HG03280 (cell line): ENCODE measurements at regions not wholly inside any gene's neighbourhood (a gene's known extent, or its start where the extent isn't known, plus 50 kb on each side); places are given as distances from the start of the nearest gene placed in this dataset.
"Not testable (repeated sequence)": the region's sequence is repeated elsewhere in the genome, so short reads cannot be mapped to it uniquely, and the experiment has no call there.

ENCODE experiments used
- ATAC-seq: cut with Tn5 transposase; IDR thresholded peaks from one replicate; pipeline ENCODE4 v1.9.1; 2021; ENCODE audit warnings: mild to moderate bottlenecking, moderate library complexity; ENCODE audit not compliant: unreplicated experiment

- ATAC-seq = no peak
These were observed 303.5 kb upstream of the ARSJ start for GRCh38 chr4:114282937-114283336.

- ATAC-seq = no peak
These were observed 305.2 kb upstream of the ARSJ start for GRCh38 chr4:114284629-114285028.

GRCh38 chr4:114286262-114286810, 306.9 kb upstream of the ARSJ start:
- no peak for ATAC-seq

- no peak for ATAC-seq
These were observed 307.7 kb upstream of the ARSJ start for GRCh38 chr4:114287079-114287696.

GRCh38 chr4:114296126-114296525, 302.5 kb upstream of the UGT8 start:
- ATAC-seq = no peak

GRCh38 chr4:114302472-114302871, 296.1 kb upstream of the UGT8 start:
- ATAC-seq = no peak

GRCh38 chr4:114304046-114304445, 294.6 kb upstream of the UGT8 start:
- no peak for ATAC-seq

GRCh38 chr4:114304567-114304966, 294.0 kb upstream of the UGT8 start:
- ATAC-seq = no peak

- ATAC-seq = no peak
These were observed 291.7 kb upstream of the UGT8 start for GRCh38 chr4:114306946-114307345.

- ATAC-seq = no peak
These were observed 288.2 kb upstream of the UGT8 start for GRCh38 chr4:114310296-114310925.

GRCh38 chr4:114311787-114312186, 286.8 kb upstream of the UGT8 start:
- ATAC-seq = no peak

- ATAC-seq = no peak
These were observed 286.3 kb upstream of the UGT8 start for GRCh38 chr4:114312338-114312737.

GRCh38 chr4:114316789-114317188, 281.8 kb upstream of the UGT8 start:
- no peak for ATAC-seq

- ATAC-seq = no peak
These were observed 281.0 kb upstream of the UGT8 start for GRCh38 chr4:114317564-114317963.

- ATAC-seq = no peak
These were observed 280.3 kb upstream of the UGT8 start for GRCh38 chr4:114318309-114318708.

GRCh38 chr4:114320126-114320525, 278.5 kb upstream of the UGT8 start:
- ATAC-seq = no peak

GRCh38 chr4:114321366-114321765, 277.2 kb upstream of the UGT8 start:
- no peak for ATAC-seq

GRCh38 chr4:114323841-114324240, 274.8 kb upstream of the UGT8 start:
- no peak for ATAC-seq

- ATAC-seq = no peak
These were observed 272.2 kb upstream of the UGT8 start for GRCh38 chr4:114326358-114326757.

GRCh38 chr4:114332119-114332518, 266.5 kb upstream of the UGT8 start:
- ATAC-seq = no peak

GRCh38 chr4:114334363-114334762, 264.2 kb upstream of the UGT8 start:
- not testable (repeated sequence) for ATAC-seq

GRCh38 chr4:114334884-114335330, 263.7 kb upstream of the UGT8 start:
- ATAC-seq = no peak
